ENCODE measurements at regions not wholly inside any gene's neighbourhood (a gene's known extent, or its start where the extent isn't known, plus 50 kb on each side); places are given as distances from the start of the nearest gene placed in this dataset.

DNA sequence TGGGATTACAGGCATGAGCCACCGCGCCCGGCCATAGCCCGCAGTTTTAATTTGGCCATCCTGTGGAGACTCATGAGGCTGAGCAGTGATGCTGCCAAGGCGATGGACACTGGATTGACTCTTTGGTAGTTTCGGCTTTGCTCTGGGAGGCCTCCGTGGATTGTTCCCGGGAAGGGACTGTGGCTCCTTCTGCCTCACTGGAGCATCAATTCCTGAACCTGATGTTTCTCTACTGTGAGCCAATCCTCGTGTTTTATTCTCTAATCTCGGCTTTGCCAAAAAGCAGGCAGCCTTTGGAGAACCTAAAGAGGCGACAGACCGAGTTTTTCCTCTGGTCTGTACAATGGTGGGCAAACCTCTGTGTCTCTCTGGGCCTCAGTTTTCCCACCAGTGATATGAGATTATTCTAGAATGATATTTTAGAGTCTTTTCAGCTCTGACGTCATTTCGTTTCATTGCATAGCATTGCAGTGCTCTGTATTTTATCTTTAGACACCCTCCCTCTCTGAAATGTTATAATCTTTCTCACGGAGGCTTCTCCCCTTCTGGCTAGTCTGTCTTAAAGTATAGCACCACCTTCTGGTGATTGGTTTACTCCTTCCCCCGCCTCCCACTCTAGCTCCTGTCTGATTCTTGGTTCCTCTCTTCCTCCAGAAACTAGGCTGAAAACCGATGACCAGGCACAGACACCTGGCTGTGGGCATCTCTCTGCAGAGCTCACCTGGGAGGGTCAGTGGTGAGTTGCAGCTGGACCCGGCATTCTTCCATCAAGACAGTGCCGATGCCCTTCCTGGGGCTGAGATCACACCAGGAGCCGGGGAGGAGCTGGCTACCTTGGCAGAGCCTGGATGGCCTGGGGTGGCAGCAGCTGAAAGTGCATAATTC lies 341.3 kb downstream of the MYCN start:
- ATAC-seq = peak; percentile 79
- peak in 1 of 2 donors; percentile 16 for DNase-seq
- intact Hi-C loops (cut with DNase I, micrococcal nuclease) = loop anchor here in 1 of 2 donors (5.0 kb wide), 1 partner anchor 344 kb away; no protein-coding TSS in a partner anchor

DNA sequence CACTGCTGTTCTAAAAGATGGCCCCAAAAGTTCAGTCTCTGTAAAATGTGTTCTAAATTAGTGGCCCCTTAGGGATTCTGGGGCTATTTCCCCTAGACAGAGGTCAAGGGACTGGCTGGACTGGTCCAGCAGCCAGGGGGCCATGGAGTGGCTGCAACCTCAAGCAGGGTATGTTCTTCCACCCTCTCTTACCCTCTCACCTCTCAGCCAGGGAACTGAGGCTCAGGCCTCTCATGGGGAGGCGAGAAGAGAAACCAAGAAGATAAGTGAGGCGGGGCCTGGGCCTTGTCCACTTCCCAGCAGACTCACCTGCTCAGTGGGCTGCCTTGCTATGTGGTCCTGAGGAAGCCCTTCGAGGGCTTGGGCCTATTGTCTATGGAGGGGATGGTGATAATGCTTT lies 339.7 kb downstream of the MYCN start:
- no peak for ATAC-seq
- intact Hi-C loops (cut with DNase I, micrococcal nuclease) = loop anchor here in 1 of 2 donors (5.0 kb wide), 1 partner anchor 343 kb away; no protein-coding TSS in a partner anchor
- no peak for DNase-seq

DNA sequence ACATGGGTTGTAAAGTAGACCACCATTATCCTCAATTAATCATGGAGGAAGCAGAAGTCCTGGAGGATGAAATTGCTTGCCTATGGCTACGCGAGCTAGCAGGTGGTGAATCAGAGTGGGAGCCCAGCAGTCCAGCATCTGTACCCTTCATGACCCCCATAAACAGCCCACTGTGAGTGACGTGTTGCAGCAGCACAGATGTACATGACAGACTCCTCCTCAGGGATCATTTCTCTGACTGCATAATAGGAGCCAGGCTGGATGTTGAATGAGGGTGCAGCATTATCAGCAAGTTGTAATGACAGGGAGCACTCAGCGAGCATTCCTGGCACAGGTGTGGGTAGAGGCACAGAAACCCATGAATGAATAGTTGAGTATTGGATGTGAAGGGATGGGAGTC lies 339.3 kb downstream of the MYCN start:
- intact Hi-C loops (cut with DNase I, micrococcal nuclease) = loop anchor here in 1 of 2 donors (5.0 kb wide), 1 partner anchor 342 kb away; no protein-coding TSS in a partner anchor
- ATAC-seq = no peak
- DNase-seq = no peak

DNA sequence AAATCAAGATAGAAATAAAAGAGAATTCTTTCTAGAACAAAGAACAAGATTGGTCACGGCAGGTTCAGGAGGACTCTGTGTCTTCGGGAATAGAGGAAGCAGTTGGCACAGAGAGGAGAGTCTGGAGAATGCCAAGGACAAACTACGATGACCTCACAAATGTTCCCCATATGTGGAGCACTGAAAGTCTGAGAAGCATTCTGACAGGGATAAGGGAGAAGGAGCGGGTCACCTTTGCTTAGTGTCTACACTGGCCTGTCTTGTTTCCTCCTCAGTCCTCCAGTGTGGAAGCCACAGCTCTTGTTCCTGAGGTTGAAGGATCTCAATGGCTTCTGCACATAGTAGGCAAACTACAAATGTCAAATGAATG lies 338.8 kb downstream of the MYCN start:
- DNase-seq (no peak), ATAC-seq (no peak)
- intact Hi-C loops (cut with DNase I, micrococcal nuclease) = no loop called here

DNA sequence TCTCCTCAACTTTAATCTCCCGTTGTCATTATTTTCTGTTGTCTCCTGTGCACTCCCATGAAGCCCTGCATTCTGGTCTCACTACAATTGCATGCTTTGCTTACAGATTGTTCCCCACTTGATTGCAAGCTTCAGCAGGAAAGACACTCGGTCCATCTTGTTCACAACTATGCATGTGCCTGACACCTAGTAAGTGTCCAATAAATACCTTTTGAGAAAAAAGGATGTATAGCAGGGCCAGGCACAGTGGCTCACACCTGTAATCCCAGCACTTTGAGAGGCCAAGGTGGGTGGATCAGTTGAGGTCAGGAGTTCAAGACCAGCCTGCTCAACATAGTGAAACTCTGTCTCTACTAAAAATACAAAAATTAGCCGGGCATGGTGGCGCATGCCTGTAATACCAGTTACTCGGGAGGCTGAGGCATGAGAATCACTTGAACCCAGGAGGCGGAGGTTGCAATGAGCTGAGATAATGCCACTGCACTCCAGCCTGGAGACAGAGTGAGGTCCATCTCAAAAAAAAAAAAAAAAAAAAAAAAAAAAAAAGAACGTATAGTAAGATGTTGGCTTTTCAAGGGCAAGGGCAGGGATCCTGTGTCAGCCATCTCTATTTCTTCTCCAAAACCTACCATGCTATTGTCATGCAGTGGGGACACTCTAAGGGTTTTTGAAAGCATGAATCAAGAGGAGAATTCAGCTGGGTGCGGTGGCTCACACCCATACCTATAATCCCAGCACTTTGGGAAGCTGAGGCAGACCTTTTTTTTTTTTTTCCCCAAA lies 338.3 kb downstream of the MYCN start:
- ATAC-seq (no peak), DNase-seq (no peak)
- intact Hi-C loops (cut with DNase I, micrococcal nuclease) = no loop called here

DNA sequence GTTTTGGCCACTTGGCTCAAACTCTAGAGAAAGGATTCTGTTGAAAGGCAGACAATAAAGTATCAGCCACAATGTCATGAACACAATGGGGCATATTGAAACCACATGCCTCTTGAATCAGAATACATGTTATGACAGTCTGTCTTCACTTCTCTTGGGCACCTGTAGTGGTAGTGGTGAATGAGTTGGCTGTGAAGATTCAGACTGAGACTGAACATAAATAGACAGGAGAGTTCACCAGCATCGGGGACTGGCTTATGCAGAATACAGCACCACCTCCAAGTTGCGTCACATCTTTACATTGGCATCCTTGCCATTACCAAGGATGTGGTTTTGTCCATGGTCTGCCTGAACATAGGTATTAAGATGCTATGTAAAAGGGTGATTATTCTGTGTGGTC lies 336.8 kb downstream of the MYCN start:
- intact Hi-C loops (cut with DNase I, micrococcal nuclease) = no loop called here
- ATAC-seq = no peak
- DNase-seq = no peak

DNA sequence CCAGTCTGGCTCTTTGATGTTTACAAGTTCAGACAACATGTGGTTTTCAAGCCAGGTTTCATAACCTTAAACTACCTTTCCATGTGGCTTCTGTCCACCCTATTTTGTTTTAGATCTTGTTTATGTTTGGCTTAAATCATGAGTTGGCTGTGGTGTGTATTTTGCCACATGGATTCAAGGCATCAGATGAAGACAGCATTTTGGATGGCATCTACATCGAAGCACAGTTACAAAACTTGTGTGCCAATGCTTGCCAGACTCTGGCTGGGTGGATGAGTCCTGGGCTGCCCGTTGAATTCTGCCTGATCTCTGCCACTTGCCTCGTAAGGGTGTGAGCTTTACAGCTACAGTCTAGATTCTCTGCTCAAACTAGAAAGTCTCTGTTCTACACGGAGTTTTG lies 335.3 kb downstream of the MYCN start:
- DNase-seq (no peak), ATAC-seq (no peak)
- intact Hi-C loops (cut with DNase I, micrococcal nuclease) = no loop called here

DNA sequence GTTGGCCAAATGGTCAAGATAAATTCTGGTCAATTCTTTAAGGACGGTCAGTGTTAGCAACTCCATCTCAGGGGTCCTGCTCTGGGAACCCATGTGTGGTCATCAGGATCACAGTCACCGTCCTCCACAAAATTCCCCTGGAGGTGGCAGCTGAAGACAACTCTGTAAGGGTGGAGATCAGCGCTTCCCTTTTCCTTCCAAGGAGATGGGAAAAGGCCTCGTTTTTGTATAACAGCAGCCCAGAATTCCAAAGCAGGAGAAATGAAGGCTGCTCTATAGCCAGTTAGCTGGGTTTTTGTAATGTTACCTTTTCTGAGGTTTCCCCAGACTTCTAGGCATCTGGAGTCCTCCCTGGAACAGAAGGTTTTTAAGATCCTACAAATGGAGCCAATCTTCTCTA lies 334.8 kb downstream of the MYCN start:
- DNase-seq (no peak), ATAC-seq (no peak)
- intact Hi-C loops (cut with DNase I, micrococcal nuclease) = no loop called here

DNA sequence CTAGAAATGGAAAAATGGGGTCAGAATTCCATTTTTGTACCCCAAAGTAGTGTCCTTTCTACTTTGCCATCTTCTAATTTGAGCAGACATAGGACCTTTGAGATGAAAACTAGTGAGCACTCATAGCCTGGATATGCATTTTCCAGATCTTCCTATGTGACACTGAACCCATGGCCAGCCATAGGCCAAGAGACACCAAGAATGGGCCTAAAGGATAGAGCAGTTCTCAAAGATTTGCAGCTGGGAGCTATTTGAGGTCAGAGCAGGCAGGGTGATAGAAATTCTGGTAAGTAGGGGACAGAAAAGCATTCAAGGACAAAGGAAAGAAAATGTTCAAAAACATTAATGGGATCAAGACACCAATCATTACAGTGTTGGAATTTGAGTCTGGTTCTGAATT lies 332.8 kb downstream of the MYCN start:
- DNase-seq (no peak), ATAC-seq (no peak)
- intact Hi-C loops (cut with DNase I, micrococcal nuclease) = no loop called here

DNA sequence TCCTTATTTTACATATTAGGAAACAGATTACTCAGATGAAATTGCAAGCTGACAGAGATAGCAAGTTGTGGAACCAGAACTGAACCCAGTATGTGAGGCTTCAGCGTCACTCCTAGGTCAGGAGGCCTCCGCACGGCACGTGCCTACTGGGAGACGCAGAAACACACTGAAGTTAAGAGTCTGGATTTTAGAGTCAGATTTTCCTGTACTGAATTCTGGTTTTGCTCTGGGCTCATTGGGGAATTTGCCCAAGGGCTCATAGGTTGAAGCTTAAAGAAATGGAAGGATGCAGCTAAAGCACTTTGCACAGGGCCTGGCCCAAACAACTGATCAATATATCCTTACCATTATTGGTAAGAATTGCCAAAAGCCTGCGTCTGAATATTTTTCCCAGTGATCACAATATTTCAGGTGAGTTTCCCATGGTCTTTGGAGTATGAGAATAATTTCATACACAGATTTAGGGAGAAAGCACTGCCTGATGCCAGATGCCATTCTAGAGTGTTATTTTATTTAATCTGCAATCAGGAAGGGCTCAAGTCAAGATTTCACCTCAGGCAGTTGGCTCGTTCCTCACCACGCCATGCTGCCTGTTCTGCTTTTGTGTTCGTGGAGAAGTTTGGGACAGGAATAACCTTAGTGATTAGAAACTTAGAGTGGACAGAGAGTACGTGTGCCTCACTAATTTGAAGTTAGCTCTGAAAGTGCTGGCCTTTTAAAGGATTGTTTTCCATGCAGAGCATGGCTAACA lies 331.9 kb downstream of the MYCN start:
- no peak for ATAC-seq
- intact Hi-C loops (cut with DNase I, micrococcal nuclease) = no loop called here
- DNase-seq = no peak

DNA sequence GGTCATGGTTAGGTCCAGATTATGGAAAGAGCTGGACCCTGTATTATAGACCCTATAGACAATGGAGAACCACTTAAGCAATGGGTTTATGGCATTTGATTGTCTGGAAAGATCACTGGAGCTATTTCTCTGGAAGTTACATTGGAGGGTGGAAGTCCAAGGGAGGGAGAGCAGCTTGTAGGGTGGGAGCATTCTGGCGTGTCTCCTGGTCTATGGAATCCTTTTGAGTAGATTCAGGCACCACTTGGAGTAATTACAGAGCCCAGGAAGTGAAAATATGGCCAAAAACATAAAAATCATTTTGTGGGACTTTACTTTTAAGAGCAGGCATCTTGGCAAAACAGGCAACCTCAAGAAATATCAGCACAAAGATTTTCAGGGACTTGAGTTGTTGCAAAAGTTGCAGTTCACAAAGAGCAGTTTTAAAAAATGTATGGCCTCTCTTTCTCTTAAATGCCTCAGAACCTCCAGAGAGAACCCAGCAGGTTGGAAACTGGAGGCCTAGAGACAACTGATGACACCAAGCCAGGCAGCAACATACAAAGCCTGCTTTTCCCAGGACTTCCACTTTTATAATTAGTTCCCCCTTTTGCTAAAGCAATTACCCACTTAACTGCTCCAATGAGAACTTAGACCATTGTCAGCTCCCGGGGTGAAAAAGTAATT lies 331.0 kb downstream of the MYCN start:
- intact Hi-C loops (cut with DNase I, micrococcal nuclease) = no loop called here
- no peak for DNase-seq
- no peak for ATAC-seq

DNA sequence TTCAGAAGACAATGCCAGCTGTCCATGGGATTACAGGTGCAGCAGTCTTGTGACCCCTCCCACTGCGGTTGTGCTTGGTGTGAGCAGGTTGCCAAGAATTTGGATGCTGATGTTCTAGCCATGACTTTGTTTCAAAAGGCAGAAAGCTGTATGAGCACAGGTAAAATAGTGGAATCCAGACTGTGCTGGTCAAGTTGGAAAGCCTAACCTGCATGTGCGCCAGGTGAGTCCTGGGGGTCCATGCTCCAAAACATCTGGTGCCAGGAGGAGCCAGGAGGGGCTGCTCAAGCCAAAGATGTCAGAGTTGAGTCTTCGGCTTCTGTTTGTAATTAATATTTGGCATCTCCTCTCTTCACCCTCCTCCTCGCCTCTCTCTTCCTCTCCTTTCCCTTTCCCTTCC lies 330.1 kb downstream of the MYCN start:
- no peak for DNase-seq
- intact Hi-C loops (cut with DNase I, micrococcal nuclease) = no loop called here
- no peak for ATAC-seq

DNA sequence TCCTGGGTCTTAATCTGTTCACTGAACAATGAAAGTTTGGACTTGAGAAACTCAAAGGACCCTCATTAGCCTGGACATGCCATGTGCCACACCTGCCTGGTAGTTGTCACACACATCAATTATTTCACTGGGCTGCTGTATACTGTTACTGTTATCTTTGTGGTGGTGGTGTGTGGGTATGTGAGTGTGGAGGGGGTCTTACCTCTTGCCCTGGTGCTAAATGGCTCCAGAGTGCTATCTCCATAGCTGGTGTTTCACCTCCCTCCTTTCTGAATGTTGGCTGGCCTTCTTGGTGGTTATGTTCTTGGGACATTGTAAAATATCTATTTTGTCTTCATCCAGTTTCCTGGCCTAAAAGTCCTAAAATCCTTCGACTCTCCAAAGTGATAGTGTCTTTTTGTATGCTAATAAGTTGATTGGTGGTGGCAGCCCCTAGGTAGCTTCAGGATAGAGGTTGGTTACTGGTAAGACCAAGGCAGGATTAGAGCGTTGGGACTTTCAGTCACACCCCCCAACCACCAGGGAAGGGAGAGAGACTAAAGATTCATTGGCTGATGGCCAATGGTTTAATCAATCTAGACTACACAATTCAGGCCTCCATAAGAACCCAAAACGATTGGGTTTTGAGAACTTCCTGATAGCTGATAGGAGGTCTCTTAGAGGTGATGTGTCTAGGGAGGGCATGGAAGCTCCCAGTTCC lies 328.1 kb downstream of the MYCN start:
- ATAC-seq (no peak), DNase-seq (no peak)
- intact Hi-C loops (cut with DNase I, micrococcal nuclease) = no loop called here

DNA sequence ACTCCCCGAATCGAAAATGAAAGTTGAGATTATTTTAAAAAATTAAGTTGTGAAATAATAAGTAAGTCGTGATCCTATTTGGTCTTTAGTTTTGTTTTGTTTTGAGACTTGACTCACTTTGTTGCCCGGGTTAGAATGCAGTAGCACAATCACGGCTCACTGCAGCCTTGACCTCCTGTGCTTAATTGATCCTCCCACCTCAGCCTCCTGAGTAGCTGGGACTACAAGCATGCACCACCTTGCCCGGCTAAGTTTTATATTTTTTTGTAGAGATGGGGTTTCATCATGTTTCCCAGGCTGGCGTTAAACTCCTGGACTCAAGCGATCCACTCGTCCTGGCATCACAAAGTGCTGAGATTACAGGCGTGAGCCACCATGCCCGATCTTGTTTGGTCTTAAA lies 326.2 kb downstream of the MYCN start:
- intact Hi-C loops (cut with DNase I, micrococcal nuclease) = no loop called here
- no peak for ATAC-seq
- DNase-seq = no peak

DNA sequence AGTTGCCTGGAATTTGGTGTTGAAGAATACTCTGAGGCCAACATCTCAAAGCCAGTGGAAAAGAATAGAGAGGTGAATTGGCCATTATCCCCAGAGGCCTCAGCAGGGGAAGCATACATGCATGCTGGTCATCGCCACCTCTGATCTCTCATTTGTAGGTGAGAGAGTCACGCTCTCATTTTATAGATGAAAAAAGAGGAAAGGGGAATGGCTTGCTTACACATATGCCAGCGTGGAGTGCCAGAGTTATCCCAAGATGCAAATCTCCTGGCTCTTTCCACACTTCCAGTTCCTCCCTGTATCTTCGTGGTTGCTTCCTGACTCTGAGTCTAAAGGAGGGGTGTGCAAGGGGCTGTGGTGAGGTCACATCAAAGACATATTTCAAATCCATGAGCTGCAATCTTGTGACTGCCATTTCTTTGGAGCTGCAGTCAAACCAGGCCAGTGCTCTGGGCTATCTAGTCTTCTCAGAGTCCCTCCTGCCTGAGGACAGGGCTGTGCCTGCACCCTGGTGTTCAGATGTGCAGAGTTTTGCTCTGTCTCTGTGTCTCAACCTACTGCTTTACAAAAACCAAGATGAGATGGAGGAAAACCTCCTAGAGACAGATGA lies 324.7 kb downstream of the MYCN start:
- intact Hi-C loops (cut with DNase I, micrococcal nuclease) = no loop called here
- DNase-seq (no peak), ATAC-seq (no peak)

DNA sequence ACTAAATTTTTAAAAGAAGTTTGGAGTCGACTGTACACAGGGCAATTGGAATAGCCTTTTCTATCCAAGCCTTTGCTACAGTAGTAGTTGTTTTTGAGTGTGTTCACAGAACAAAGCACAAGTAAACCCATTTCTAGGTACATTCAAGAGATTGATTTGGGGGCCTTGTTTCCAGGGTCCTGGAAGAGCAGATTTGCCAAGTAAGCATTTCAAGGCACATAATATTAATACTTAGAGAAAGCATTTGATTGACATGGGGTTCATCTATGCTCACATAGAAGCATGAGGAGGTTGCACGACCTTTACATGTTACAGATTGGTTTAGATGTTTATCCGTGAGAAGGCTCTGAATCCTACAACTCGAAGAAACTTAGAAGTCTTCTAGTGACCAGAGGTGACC lies 324.1 kb downstream of the MYCN start:
- DNase-seq (no peak), ATAC-seq (no peak)
- intact Hi-C loops (cut with DNase I, micrococcal nuclease) = no loop called here

DNA sequence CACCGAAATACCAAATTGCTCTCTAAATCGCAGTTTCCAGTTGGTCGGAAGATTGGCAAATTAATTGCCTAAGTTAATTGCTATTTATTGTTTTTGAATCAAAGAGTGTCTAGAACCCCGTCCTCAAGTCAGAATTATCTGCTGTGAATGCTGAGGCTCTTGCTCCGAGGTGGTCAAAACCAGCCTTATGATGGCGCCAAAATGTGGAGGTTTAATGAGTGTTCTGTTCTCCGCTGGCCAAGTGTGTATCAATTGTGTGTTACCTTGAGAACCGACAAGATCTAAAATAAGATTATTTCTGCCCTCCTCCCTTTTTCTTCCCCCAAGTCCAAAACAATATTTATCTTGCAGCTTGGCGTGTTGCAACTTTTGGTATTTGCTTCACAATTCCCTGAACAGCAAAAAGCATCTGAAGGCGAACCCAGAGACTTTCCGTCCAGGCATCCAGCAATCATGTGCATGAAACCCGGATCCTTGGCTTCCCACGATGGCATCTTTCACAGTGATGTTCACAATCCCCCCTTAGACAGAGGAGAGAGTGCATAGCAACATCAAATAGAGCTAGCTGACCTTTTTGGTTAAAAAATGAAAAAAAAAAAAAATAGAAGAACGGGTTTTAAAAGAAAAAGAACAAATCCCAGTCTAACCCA lies 323.0 kb downstream of the MYCN start:
- DNase-seq (no peak), ATAC-seq (no peak)

More for the DNA sequence above, 323.0 kb downstream of the MYCN start:
- intact Hi-C loops (cut with DNase I, micrococcal nuclease) = no loop called here

Measured in left colon (tissue), 2 donors.